ENCODE measurements at regions not wholly inside any gene's neighbourhood (a gene's known extent, or its start where the extent isn't known, plus 50 kb on each side); places are given as distances from the start of the nearest gene placed in this dataset.

DNA sequence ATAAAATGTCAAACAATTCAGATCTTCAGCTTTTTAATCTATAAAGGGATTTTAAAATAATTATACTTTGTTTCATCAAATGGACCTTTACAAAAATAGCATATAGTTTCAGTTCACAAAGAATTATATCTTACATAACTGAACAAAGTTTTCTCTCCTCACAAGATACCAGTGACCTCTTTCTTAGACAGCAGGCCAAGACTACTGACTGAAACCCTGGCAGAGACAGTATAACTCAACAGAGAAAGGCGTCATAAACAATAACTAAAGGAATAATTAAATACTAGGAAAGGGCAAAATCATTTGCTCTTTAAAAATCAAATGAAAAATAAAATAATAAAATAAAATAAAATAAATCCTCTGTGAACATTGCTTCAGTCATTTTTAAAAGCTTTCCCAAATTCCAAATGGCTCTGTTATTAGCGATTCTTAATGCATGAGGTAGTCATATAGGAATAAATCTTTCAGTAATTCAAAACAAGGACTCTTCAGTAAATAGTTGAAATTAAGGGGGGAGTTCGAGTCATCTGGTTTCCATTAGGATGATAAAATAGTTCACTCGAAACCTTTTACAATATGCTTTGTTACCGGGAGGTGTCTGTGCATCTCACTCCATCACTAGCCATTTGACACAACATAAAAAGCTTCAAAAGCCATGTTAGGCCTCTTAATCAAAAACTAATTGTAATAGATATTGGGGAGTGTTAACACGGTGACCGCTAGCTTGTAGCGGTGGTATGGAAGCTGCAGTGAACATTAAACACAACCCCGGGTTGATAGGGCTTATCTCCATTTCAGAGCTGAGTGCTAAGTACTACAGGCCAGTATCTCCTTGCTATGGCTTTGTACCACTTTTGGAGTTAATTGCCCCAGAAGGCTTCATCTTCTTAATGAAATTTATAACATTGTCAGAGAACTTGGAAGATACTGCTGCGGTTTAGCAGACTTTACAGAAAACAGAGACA, 142.9 kb upstream of the NR2F2 start:
- Histone ChIP-seq H3K4me2 (ENCODE audit: low read length) (no peak overlapping the region), H3K27me3 (ENCODE audit: low read depth, low read length) (no peaks in the 10 kb centered on the region), H3K4me3 (ENCODE audit: low read length) (no peak overlapping the region), H3K79me2 (ENCODE audit: low read length) (no peaks in the 10 kb centered on the region), H3K36me3 (replicated peaks; ENCODE audit: low read depth, low read length) (no peaks in the 10 kb centered on the region), H3K9me3 (ENCODE audit: insufficient read depth, low read length) (no peaks in the 10 kb centered on the region), H2AFZ (ENCODE audit: low read depth, low read length) (no peak overlapping the region), H3K9ac (ENCODE audit: low read length) (no peak overlapping the region), H3K4me1 (ENCODE audit: low read length) (no peaks in the 10 kb centered on the region), H4K20me1 (ENCODE audit: insufficient read depth, low read length) (no peaks in the 10 kb centered on the region), H3K27ac (ENCODE audit: low read length) (no peak overlapping the region)
- TF ChIP-seq CTCF (IDR thresholded peaks at IDR 0.05; ENCODE audit: low read depth, low read length) (no peak), EZH2phosphoT487 (IDR thresholded peaks at IDR 0.05; ENCODE audit: low read depth) (no peak)

- H3K36me3 ChIP-seq (replicated peaks; ENCODE audit: low read depth, low read length), result no peaks in the 10 kb centered on the region
- H3K79me2 ChIP-seq (ENCODE audit: low read length), result no peaks in the 10 kb centered on the region
- no peak overlapping the region for H3K4me2 ChIP-seq (ENCODE audit: low read length)
- no peak overlapping the region for H3K9ac ChIP-seq (ENCODE audit: low read length)
- H3K9me3 ChIP-seq (ENCODE audit: insufficient read depth, low read length), result 0 out of 2 replicates have a peak, but pooled peaks cover 4% of the 10 kb centered on the region
- no peaks in the 10 kb centered on the region for H3K27me3 ChIP-seq (ENCODE audit: low read depth, low read length)
- H4K20me1 ChIP-seq (ENCODE audit: insufficient read depth, low read length), result no peaks in the 10 kb centered on the region
- H2AFZ ChIP-seq (ENCODE audit: low read depth, low read length), result no peak overlapping the region
- H3K4me3 ChIP-seq (ENCODE audit: low read length), result no peak overlapping the region
- H3K4me1 ChIP-seq (ENCODE audit: low read length), result no peaks in the 10 kb centered on the region
- TF ChIP-seq EZH2phosphoT487 (IDR thresholded peaks at IDR 0.05; ENCODE audit: low read depth) (no peak), CTCF (IDR thresholded peaks at IDR 0.05; ENCODE audit: low read depth, low read length) (no peak)
- no peak overlapping the region for H3K27ac ChIP-seq (ENCODE audit: low read length)
Observed at GRCh38 chr15:96197721-96198120, 132.8 kb upstream of the NR2F2 start.

DNA sequence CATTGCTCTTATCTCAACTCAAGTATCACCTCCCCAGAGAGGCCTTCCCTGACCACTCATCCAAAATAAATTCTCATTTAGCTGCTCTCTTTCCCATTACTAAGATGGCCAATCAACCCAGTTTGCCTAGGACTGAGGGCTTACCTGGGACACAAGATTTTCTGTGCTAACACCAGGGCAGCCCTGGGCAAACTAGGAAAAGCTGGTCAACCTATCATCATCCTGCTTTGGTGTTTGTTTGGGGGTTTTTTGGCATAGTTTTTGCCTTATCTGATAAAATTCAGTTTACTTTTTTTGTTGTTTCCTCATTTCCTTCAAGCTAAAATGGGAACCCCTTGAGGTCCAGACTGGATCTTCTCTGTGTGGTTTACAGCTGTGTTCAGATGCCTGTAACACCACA, 131.4 kb upstream of the NR2F2 start:
- H3K9me3 ChIP-seq (ENCODE audit: insufficient read depth, low read length), result 0 out of 2 replicates have a peak, but pooled peaks cover 4% of the 10 kb centered on the region

More for the DNA sequence above, 131.4 kb upstream of the NR2F2 start:
- Histone ChIP-seq H3K4me3 (ENCODE audit: low read length) (no peak overlapping the region), H3K4me1 (ENCODE audit: low read length) (no peaks in the 10 kb centered on the region), H3K27ac (ENCODE audit: low read length) (no peak overlapping the region), H2AFZ (ENCODE audit: low read depth, low read length) (no peak overlapping the region), H3K27me3 (ENCODE audit: low read depth, low read length) (no peaks in the 10 kb centered on the region), H3K4me2 (ENCODE audit: low read length) (no peak overlapping the region), H3K79me2 (ENCODE audit: low read length) (no peaks in the 10 kb centered on the region), H3K9ac (ENCODE audit: low read length) (no peak overlapping the region), H4K20me1 (ENCODE audit: insufficient read depth, low read length) (no peaks in the 10 kb centered on the region), H3K36me3 (replicated peaks; ENCODE audit: low read depth, low read length) (no peaks in the 10 kb centered on the region)
- TF ChIP-seq CTCF (IDR thresholded peaks at IDR 0.05; ENCODE audit: low read depth, low read length) (no peak), EZH2phosphoT487 (IDR thresholded peaks at IDR 0.05; ENCODE audit: low read depth) (no peak)

Data from OCI-LY3 (cell line).